DND-41 (cell line): ENCODE measurements at regions not wholly inside any gene's neighbourhood (a gene's known extent, or its start where the extent isn't known, plus 50 kb on each side); places are given as distances from the start of the nearest gene placed in this dataset.

Experiments
- EZH2 ChIP-seq: IDR thresholded peaks from 3 replicates; pipeline ENCODE4 v1.6.1; 2012; ENCODE audit warnings: borderline replicate concordance, low read depth, mild to moderate bottlenecking, moderate library complexity, low read length, inconsistent platforms; ENCODE audit not compliant: severe bottlenecking
- TF ChIP-seq, protein P1 (sequence below): IDR thresholded peaks from 2 replicates; pipeline ENCODE4 v1.5.1; 2012; ENCODE audit warnings: borderline replicate concordance, low read length, moderate library complexity, mild to moderate bottlenecking; ENCODE audit not compliant: poor library complexity, severe bottlenecking; ENCODE audit errors: extremely low read depth

DNA sequence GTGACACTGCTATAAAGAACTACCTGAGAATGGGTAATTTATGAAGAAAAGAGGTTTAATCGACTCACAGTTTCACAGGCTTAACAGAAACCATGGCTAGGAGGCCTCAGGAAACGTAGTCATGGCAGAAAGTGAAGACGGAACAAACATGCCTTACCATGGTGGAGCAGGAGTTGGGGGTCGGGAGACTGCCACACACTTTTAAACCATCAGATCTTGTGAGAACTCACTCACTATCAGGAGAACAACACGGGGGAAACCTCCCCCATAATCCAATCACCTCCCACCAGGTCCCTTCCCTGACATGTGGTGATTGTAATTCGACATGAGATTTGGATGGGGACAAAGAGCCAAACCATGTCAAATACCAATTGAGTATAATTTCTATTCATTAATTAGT, 2392.6 kb upstream of the C9orf72 start:
- TF ChIP-seq EZH2, result no peak
- TF ChIP-seq, protein P1, sequence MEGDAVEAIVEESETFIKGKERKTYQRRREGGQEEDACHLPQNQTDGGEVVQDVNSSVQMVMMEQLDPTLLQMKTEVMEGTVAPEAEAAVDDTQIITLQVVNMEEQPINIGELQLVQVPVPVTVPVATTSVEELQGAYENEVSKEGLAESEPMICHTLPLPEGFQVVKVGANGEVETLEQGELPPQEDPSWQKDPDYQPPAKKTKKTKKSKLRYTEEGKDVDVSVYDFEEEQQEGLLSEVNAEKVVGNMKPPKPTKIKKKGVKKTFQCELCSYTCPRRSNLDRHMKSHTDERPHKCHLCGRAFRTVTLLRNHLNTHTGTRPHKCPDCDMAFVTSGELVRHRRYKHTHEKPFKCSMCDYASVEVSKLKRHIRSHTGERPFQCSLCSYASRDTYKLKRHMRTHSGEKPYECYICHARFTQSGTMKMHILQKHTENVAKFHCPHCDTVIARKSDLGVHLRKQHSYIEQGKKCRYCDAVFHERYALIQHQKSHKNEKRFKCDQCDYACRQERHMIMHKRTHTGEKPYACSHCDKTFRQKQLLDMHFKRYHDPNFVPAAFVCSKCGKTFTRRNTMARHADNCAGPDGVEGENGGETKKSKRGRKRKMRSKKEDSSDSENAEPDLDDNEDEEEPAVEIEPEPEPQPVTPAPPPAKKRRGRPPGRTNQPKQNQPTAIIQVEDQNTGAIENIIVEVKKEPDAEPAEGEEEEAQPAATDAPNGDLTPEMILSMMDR, result no peak
